Mesendoderm (in vitro differentiated cells): ENCODE measurements at regions not wholly inside any gene's neighbourhood (a gene's known extent, or its start where the extent isn't known, plus 50 kb on each side); places are given as distances from the start of the nearest gene placed in this dataset.
A peak's percentile ranks its signal among the peaks of the same experiment; 100 is the strongest.

ENCODE experiments used
- DNase-seq: peaks from one replicate; pipeline ENCODE4 v3.0.0; 2013
- H2AK5ac ChIP-seq: 2 replicates; pipeline ENCODE4 v1.6.1; 2013; ENCODE audit warnings: low read length, inconsistent platforms
- H2BK120ac ChIP-seq: 2 replicates; pipeline ENCODE4 v1.6.1; 2013; ENCODE audit warnings: low read depth, mild to moderate bottlenecking, low read length, moderate library complexity, mixed read lengths
- H2BK15ac ChIP-seq: replicated peaks from 2 replicates; pipeline ENCODE4 v1.6.1; 2013; ENCODE audit warnings: low read depth, mild to moderate bottlenecking, moderate library complexity
- H2BK5ac ChIP-seq: 2 replicates; pipeline ENCODE4 v1.6.1; 2013; ENCODE audit warnings: low read length, inconsistent platforms
- H3K18ac ChIP-seq: 2 replicates; pipeline ENCODE4 v1.6.1; 2013; ENCODE audit warnings: mild to moderate bottlenecking, low read length, mixed read lengths
- H3K23ac ChIP-seq: one replicate; pipeline ENCODE4 v1.6.1; 2013; ENCODE audit warnings: low read length
- H3K27ac ChIP-seq: 2 replicates; pipeline ENCODE4 v1.5.1; 2013; ENCODE audit warnings: low read depth, mild to moderate bottlenecking, inconsistent platforms, low read length, moderate library complexity
- H3K27me3 ChIP-seq: 2 replicates; pipeline ENCODE4 v1.6.1; 2013; ENCODE audit warnings: low read length, control low read depth, mild to moderate bottlenecking, inconsistent platforms; ENCODE audit not compliant: insufficient read depth, poor library complexity
- H3K36me3 ChIP-seq: 2 replicates; pipeline ENCODE4 v1.6.1; 2013; ENCODE audit warnings: low read length, inconsistent platforms; ENCODE audit not compliant: control insufficient read depth, insufficient read depth
- H3K4ac ChIP-seq: one replicate; pipeline ENCODE4 v1.6.1; 2013; ENCODE audit warnings: low read depth, mild to moderate bottlenecking, low read length, moderate library complexity
- H3K4me1 ChIP-seq: 2 replicates; pipeline ENCODE4 v1.6.1; 2013; ENCODE audit warnings: low read depth, low read length, inconsistent platforms; ENCODE audit not compliant: control insufficient read depth
- H3K4me2 ChIP-seq: 2 replicates; pipeline ENCODE4 v1.6.1; 2013; ENCODE audit warnings: low read length
- H3K4me3 ChIP-seq: 2 replicates; pipeline ENCODE4 v1.5.1; 2013; ENCODE audit warnings: mild to moderate bottlenecking, low read length
- H3K56ac ChIP-seq: one replicate; pipeline ENCODE4 v1.6.1; 2013; ENCODE audit warnings: low read length
- H3K79me1 ChIP-seq: 2 replicates; pipeline ENCODE4 v1.6.1; 2013; ENCODE audit warnings: low read length, inconsistent platforms
- H3K79me2 ChIP-seq: 2 replicates; pipeline ENCODE4 v1.6.1; 2013; ENCODE audit warnings: mild to moderate bottlenecking, low read length; ENCODE audit not compliant: control insufficient read depth, insufficient read depth
- H3K9ac ChIP-seq: 2 replicates; pipeline ENCODE4 v1.6.1; 2013; ENCODE audit warnings: low read length, inconsistent platforms
- H4K5ac ChIP-seq: one replicate; pipeline ENCODE4 v1.6.1; 2013; ENCODE audit warnings: low read length
- H4K8ac ChIP-seq: one replicate; pipeline ENCODE4 v1.6.1; 2013; ENCODE audit warnings: low read depth, mild to moderate bottlenecking, control low read depth, low read length, moderate library complexity
- WGBS: extraction: QIAGEN DNeasy Blood & Tissue Kit; methylation state at CpG from one replicate; pipeline ENCODE4 v1.1.7; 2013; ENCODE audit warnings: low lambda C conversion rate, missing lambda C conversion rate; ENCODE audit not compliant: insufficient coverage; ENCODE audit errors: extremely low coverage; 5-methylcytosine and 5-hydroxymethylcytosine counted together

DNA sequence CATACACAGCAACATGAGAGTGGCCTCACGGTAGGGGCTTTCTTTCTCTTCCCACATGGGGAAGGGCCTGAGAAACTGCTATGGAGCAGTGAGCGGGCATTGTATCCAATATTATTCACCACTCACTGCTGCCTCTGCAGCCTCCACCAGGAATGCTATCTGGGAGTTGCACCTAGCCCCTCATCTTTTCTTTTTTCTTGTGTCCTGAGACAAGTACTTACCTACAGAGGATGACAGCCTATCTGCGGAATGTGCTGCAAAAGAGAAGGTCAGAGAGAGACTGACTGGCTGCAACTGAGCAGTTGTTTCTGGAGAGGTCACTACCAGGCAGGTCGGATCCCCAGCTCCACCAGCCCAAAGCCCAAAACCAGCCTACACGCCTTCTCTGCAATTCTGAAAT lies 52.1 kb upstream of the HTATIP2 start:
- no peak overlapping the region for H2BK15ac ChIP-seq
- H3K79me1 ChIP-seq, result no peaks in the 10 kb centered on the region
- H3K9ac ChIP-seq, result no peak overlapping the region
- DNase-seq, result peak; percentile 57
- no peaks in the 10 kb centered on the region for H3K36me3 ChIP-seq
- no peak overlapping the region for H2AK5ac ChIP-seq
- WGBS, result no CpG with 5 or more reads among the region's 5 CpGs
- H3K4me3 ChIP-seq, result no peak overlapping the region
- no peak overlapping the region for H4K5ac ChIP-seq
- H3K27me3 ChIP-seq, result no peaks in the 10 kb centered on the region
- no peak overlapping the region for H3K4me2 ChIP-seq
- no peak overlapping the region for H2BK120ac ChIP-seq
- H4K8ac ChIP-seq, result no peak overlapping the region
- no peak overlapping the region for H3K18ac ChIP-seq
- H3K56ac ChIP-seq, result no peak overlapping the region
- no peak overlapping the region for H3K27ac ChIP-seq
- no peaks in the 10 kb centered on the region for H3K79me2 ChIP-seq
- H3K23ac ChIP-seq, result no peak overlapping the region
- no peak overlapping the region for H3K4ac ChIP-seq
- H3K4me1 ChIP-seq, result no peaks in the 10 kb centered on the region
- no peak overlapping the region for H2BK5ac ChIP-seq

DNA sequence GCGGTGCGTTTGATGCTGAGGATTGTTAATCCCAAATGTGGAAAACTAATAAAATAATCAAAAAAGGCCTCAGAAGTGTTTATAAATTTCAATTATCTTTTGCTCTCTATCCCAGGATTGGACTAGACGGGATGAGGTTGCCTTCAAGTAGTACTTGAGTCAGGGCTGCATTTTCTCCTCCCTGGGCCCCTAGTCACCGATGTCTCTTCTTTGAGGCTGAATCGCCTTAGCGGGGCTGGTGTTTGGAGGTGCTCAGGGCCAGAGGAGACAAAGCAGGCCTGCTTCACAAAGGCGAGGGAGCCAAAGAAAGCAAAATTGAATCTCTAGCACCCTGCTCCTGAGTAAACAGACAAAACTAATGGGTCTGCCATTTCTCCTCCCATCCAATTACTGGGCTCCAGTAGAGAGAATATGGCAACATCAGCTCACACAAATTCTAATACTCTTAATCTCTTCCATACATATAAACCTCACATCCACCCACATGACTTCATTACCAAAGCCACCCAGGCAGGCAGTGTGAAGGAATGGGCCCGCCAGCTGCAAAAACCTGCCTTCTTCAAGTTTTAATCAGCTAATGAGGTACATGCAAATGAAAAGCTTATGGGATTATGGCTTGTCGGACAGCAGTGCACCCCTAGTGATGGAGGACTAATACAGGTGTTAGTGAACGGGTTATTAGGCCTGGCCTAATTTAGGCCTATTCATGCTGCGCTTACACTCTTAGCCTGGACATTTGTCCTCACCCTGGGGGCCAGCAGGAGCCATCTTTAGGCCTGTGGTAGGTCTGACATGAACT lies 52.7 kb upstream of the HTATIP2 start:
- Histone ChIP-seq H4K8ac (no peak overlapping the region), H2BK120ac (no peak overlapping the region), H3K4me1 (no peaks in the 10 kb centered on the region), H3K4me2 (no peak overlapping the region), H2AK5ac (no peak overlapping the region), H3K79me2 (no peaks in the 10 kb centered on the region), H3K27ac (no peak overlapping the region), H3K18ac (no peak overlapping the region), H3K4me3 (no peak overlapping the region), H4K5ac (no peak overlapping the region), H3K4ac (no peak overlapping the region), H3K56ac (no peak overlapping the region), H3K9ac (no peak overlapping the region), H2BK15ac (no peak overlapping the region), H3K36me3 (no peaks in the 10 kb centered on the region), H3K79me1 (no peaks in the 10 kb centered on the region), H3K23ac (no peak overlapping the region), H3K27me3 (no peaks in the 10 kb centered on the region), H2BK5ac (no peak overlapping the region)
- WGBS, result no CpG with 5 or more reads among the region's 11 CpGs
- DNase-seq, result no peak

DNA sequence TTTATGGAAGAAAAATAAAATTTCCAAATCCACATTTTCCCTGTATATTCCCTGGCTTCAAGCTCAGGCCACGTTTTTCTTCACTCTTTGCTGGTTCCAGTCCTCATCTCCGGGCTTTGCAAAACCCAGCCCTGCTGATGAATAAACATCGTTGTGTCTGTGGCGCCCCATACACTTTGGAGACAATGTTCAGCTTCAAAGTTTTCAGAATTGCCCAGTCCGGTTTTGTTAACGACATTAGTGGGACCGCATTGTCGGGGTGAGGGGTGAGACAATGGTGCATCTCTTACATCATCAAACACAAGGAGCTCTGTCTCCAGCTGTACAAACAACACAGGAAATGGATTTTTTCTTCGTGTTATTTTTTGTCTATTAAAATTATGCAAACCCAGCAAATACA lies 53.4 kb upstream of the HTATIP2 start:
- Histone ChIP-seq H3K79me1 (no peaks in the 10 kb centered on the region), H3K4ac (no peak overlapping the region), H4K5ac (no peak overlapping the region), H3K56ac (no peak overlapping the region), H4K8ac (no peak overlapping the region), H3K27ac (no peak overlapping the region), H3K27me3 (no peaks in the 10 kb centered on the region), H2BK120ac (no peak overlapping the region), H3K79me2 (no peaks in the 10 kb centered on the region), H3K23ac (no peak overlapping the region), H3K9ac (no peak overlapping the region), H2BK15ac (no peak overlapping the region), H3K4me3 (no peak overlapping the region), H3K4me1 (no peaks in the 10 kb centered on the region), H3K4me2 (no peak overlapping the region), H3K36me3 (no peaks in the 10 kb centered on the region), H2BK5ac (no peak overlapping the region), H2AK5ac (no peak overlapping the region), H3K18ac (no peak overlapping the region)
- no CpG with 5 or more reads among the region's 9 CpGs for WGBS
- DNase-seq, result no peak

DNA sequence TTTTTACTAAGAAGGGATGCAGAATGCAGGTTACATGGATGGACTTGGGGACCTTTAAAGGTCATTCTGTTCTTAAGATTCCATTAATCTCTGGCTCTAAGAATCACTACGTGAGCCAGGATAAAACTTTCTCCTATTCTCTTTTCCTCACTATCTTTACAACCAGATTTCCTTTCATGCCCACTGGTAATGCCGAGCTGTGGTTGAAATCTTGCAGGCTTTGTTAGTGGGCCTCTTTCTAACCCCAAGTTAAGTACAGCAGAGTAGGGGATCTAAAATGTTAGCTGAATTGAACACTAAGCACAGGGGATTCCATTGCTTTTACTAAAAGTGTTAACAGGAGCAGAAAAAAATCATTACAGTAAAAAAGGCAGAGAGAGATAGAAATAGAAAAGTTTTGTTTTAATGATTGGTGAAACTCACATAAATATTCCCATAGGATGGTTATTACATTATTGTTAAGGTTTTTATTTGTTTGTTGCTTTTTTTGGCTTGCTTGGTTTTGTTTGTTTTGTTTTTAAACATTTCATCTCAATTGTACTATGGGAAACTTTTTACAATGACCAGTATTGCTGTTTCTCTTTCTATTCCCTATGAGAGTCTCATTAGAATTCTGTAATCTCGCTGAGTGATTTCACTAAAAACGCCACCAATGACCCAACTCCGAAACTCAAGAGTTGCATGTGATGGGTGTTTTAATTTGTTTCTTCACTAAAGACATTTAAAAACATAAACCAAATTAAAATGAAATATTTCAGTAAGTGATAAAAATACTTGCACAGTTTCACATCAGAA lies 54.1 kb upstream of the HTATIP2 start:
- WGBS, result no CpG with 5 or more reads among the region's 5 CpGs
- no peak overlapping the region for H2AK5ac ChIP-seq

DNA sequence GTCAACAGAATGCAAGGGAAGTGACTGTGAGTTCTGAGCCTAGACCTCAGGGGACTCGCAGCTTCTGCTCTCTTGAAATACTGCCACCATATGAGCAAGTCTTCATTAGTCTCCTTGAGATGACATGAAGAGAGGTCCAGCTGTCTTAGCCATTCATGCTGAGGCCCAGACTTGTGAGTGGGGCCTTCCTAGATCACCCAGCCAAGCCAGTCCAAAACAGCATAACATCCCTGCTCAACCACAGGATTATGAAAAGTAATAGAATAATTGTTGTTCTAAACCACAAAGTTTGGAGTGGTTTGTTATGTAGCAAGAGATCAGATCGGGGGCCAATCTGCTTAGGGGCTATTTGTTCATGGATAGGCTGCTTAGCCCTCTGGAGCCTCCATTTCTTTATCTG lies 54.9 kb upstream of the HTATIP2 start:
- no peak for DNase-seq
- Histone ChIP-seq H3K79me2 (no peaks in the 10 kb centered on the region), H3K27me3 (no peaks in the 10 kb centered on the region), H4K5ac (no peak overlapping the region), H3K9ac (no peak overlapping the region), H3K27ac (no peak overlapping the region), H2BK5ac (no peak overlapping the region), H3K36me3 (no peaks in the 10 kb centered on the region), H2BK120ac (no peak overlapping the region), H4K8ac (no peak overlapping the region), H3K79me1 (no peaks in the 10 kb centered on the region), H3K4me2 (no peak overlapping the region), H3K18ac (no peak overlapping the region), H3K23ac (no peak overlapping the region), H3K4me3 (no peak overlapping the region), H2BK15ac (no peak overlapping the region), H3K4ac (no peak overlapping the region), H3K56ac (no peak overlapping the region), H2AK5ac (no peak overlapping the region), H3K4me1 (no peaks in the 10 kb centered on the region)
- no CpG with 5 or more reads among the region's 2 CpGs for WGBS

More for the DNA sequence above, 54.1 kb upstream of the HTATIP2 start:
- Histone ChIP-seq H3K18ac (no peak overlapping the region), H3K79me2 (no peaks in the 10 kb centered on the region), H3K4me1 (no peaks in the 10 kb centered on the region), H3K79me1 (no peaks in the 10 kb centered on the region), H3K23ac (no peak overlapping the region), H3K27ac (no peak overlapping the region), H2BK5ac (no peak overlapping the region), H3K4ac (no peak overlapping the region), H3K36me3 (no peaks in the 10 kb centered on the region), H3K4me2 (no peak overlapping the region), H4K5ac (no peak overlapping the region), H3K27me3 (no peaks in the 10 kb centered on the region), H2BK15ac (no peak overlapping the region), H3K9ac (no peak overlapping the region), H3K4me3 (no peak overlapping the region), H2BK120ac (no peak overlapping the region), H3K56ac (no peak overlapping the region), H4K8ac (no peak overlapping the region)
- DNase-seq, result no peak
